H9 (cell line): ENCODE measurements at regions not wholly inside any gene's neighbourhood (a gene's known extent, or its start where the extent isn't known, plus 50 kb on each side); places are given as distances from the start of the nearest gene placed in this dataset.
A peak's percentile ranks its signal among the peaks of the same experiment; 100 is the strongest.

Experiments
- DNase-seq: peaks from one replicate; pipeline ENCODE4 v3.0.0-alpha.2; 2017
- H2AFZ ChIP-seq: one replicate; pipeline ENCODE4 v1.6.1; 2013; ENCODE audit warnings: mild to moderate bottlenecking, low read length, control low read depth, moderate library complexity
- H2AK5ac ChIP-seq: 2 replicates; pipeline ENCODE4 v1.6.1; 2013; ENCODE audit warnings: low read length, control low read depth, mixed read lengths; ENCODE audit not compliant: insufficient read length
- H2BK120ac ChIP-seq: one replicate; pipeline ENCODE4 v1.6.1; 2013; ENCODE audit warnings: low read depth, mild to moderate bottlenecking, low read length, control low read depth, inconsistent platforms; ENCODE audit not compliant: poor library complexity, severe bottlenecking
- H2BK12ac ChIP-seq: 2 replicates; pipeline ENCODE4 v1.6.1; 2013; ENCODE audit warnings: low read length, control low read depth, mixed read lengths, low read depth; ENCODE audit not compliant: insufficient read length
- H2BK15ac ChIP-seq: 2 replicates; pipeline ENCODE4 v1.6.1; 2013; ENCODE audit warnings: low read depth, low read length, control low read depth
- H2BK20ac ChIP-seq: one replicate; pipeline ENCODE4 v1.6.1; 2013; ENCODE audit warnings: low read depth, mild to moderate bottlenecking, low read length, control low read depth, inconsistent platforms; ENCODE audit not compliant: poor library complexity, severe bottlenecking
- H2BK5ac ChIP-seq: 2 replicates; pipeline ENCODE4 v1.6.1; 2013; ENCODE audit warnings: low read length, control low read depth, mixed read lengths; ENCODE audit not compliant: insufficient read length
- H3K14ac ChIP-seq: 2 replicates; pipeline ENCODE4 v1.6.1; 2013; ENCODE audit warnings: low read length, control low read depth; ENCODE audit not compliant: insufficient read depth
- H3K18ac ChIP-seq: 2 replicates; pipeline ENCODE4 v1.6.1; 2013; ENCODE audit warnings: low read depth, mild to moderate bottlenecking, mixed read lengths, low read length, control low read depth; ENCODE audit not compliant: insufficient read length
- H3K23ac ChIP-seq: 2 replicates; pipeline ENCODE4 v1.6.1; 2013; ENCODE audit warnings: low read length, control low read depth, mixed read lengths, low read depth; ENCODE audit not compliant: insufficient read length
- H3K23me2 ChIP-seq: 2 replicates; pipeline ENCODE4 v1.6.1; 2013; ENCODE audit warnings: low read depth, mild to moderate bottlenecking, mixed read lengths, low read length, control low read depth; ENCODE audit not compliant: insufficient read length, poor library complexity, severe bottlenecking
- H3K27ac ChIP-seq: 2 replicates; pipeline ENCODE4 v1.5.1; 2013; ENCODE audit warnings: low read length, control low read depth, mixed read lengths, low read depth; ENCODE audit not compliant: insufficient read length
- H3K27me3 ChIP-seq: 2 replicates; pipeline ENCODE4 v1.6.1; 2013; ENCODE audit warnings: low read length, control low read depth, inconsistent platforms; ENCODE audit not compliant: insufficient read depth
- H3K4ac ChIP-seq: 2 replicates; pipeline ENCODE4 v1.6.1; 2013; ENCODE audit warnings: low read depth, mild to moderate bottlenecking, control low read depth, inconsistent platforms, low read length, moderate library complexity
- H3K4me1 ChIP-seq: 2 replicates; pipeline ENCODE4 v1.6.1; 2013; ENCODE audit warnings: low read length, control low read depth, inconsistent platforms; ENCODE audit not compliant: insufficient read depth
- H3K4me2 ChIP-seq: 2 replicates; pipeline ENCODE4 v1.6.1; 2013; ENCODE audit warnings: low read length, control low read depth, mixed read lengths; ENCODE audit not compliant: insufficient read length, insufficient read depth
- H3K56ac ChIP-seq: 2 replicates; pipeline ENCODE4 v1.6.1; 2013; ENCODE audit warnings: low read depth, mild to moderate bottlenecking, mixed read lengths, low read length, control low read depth; ENCODE audit not compliant: insufficient read length
- H3K79me1 ChIP-seq: 2 replicates; pipeline ENCODE4 v1.6.1; 2013; ENCODE audit warnings: low read depth, mild to moderate bottlenecking, moderate library complexity, low read length, control low read depth, inconsistent platforms; ENCODE audit not compliant: insufficient read depth, poor library complexity, severe bottlenecking
- H3K79me2 ChIP-seq: 2 replicates; pipeline ENCODE4 v1.6.1; 2013; ENCODE audit warnings: low read length, control low read depth, inconsistent platforms; ENCODE audit not compliant: insufficient read depth
- H3K9ac ChIP-seq: 2 replicates; pipeline ENCODE4 v1.6.1; 2013; ENCODE audit warnings: low read length, control low read depth, mixed read lengths; ENCODE audit not compliant: insufficient read length; ENCODE audit errors: extremely low read depth
- H3K9me3 ChIP-seq: one replicate; pipeline ENCODE4 v1.6.1; 2013; ENCODE audit warnings: low read depth, low read length, inconsistent platforms; ENCODE audit not compliant: control insufficient read depth
- H3T11ph ChIP-seq: one replicate; pipeline ENCODE4 v1.6.1; 2013; ENCODE audit warnings: mild to moderate bottlenecking, low read length, control low read depth, inconsistent platforms
- H4K20me1 ChIP-seq: one replicate; pipeline ENCODE4 v1.6.1; 2013; ENCODE audit not compliant: control insufficient read depth, insufficient read length, insufficient read depth
- H4K5ac ChIP-seq: 2 replicates; pipeline ENCODE4 v1.6.1; 2013; ENCODE audit warnings: low read depth, mild to moderate bottlenecking, mixed read lengths, low read length, control low read depth; ENCODE audit not compliant: insufficient read length
- H4K8ac ChIP-seq: replicated peaks from 2 replicates; pipeline ENCODE4 v1.6.1; 2013; ENCODE audit warnings: low read length, control low read depth, mixed read lengths, low read depth; ENCODE audit not compliant: insufficient read length
- H4K91ac ChIP-seq: 2 replicates; pipeline ENCODE4 v1.6.1; 2013; ENCODE audit warnings: low read depth, mild to moderate bottlenecking, moderate library complexity, mixed read lengths, low read length, control low read depth; ENCODE audit not compliant: insufficient read length
- H3K27ac Mint-ChIP-seq, 3 experiments: 2 replicates in 2 of 3; 3 replicates in 1 of 3; pipeline ENCODE4 v1.8.0; 2020 to 2021; ENCODE audit warnings: mixed read lengths in 3 of 3, mild to moderate bottlenecking in 1 of 3, moderate library complexity in 1 of 3
- H3K27me3 Mint-ChIP-seq: 2 replicates; pipeline ENCODE4 v1.8.0; 2021; ENCODE audit warnings: low read depth, mild to moderate bottlenecking, moderate library complexity, mixed read lengths
- H3K36me3 Mint-ChIP-seq, 3 experiments: 2 replicates in 2 of 3; 3 replicates in 1 of 3; pipeline ENCODE4 v1.8.0; 2020 to 2021; ENCODE audit warnings: low read depth in 3 of 3, mixed read lengths in 3 of 3; ENCODE audit not compliant: insufficient read depth in 1 of 3
- H3K4me1 Mint-ChIP-seq, 2 experiments: 2 replicates each; pipeline ENCODE4 v1.8.0; 2020; ENCODE audit warnings: mixed read lengths in 2 of 2
- H3K4me3 Mint-ChIP-seq, 2 experiments: 2 replicates in 1 of 2; 3 replicates in 1 of 2; pipeline ENCODE4 v1.8.0; 2020 to 2021; ENCODE audit warnings: mild to moderate bottlenecking in 2 of 2, mixed read lengths in 2 of 2, moderate library complexity in 1 of 2
- H3K9me3 Mint-ChIP-seq, 2 experiments: 2 replicates in 1 of 2; 3 replicates in 1 of 2; pipeline ENCODE4 v1.8.0; 2020; ENCODE audit warnings: mild to moderate bottlenecking in 2 of 2, mixed read lengths in 2 of 2, moderate library complexity in 1 of 2
- WGBS: extraction: QIAGEN DNeasy Blood & Tissue Kit; methylation state at CpG from one replicate; pipeline ENCODE4 v1.1.7; 2013; ENCODE audit warnings: missing lambda C conversion rate, low lambda C conversion rate, mixed read lengths; ENCODE audit not compliant: insufficient read length; ENCODE audit errors: extremely low coverage; 5-methylcytosine and 5-hydroxymethylcytosine counted together
- TF ChIP-seq, protein P1 (sequence below): fragments of 200-600 bp; sonication (generic); conservative IDR thresholded peaks from 3 replicates; pipeline ENCODE4 v1.8.0; 2021; ENCODE audit warnings: antibody characterized with exemption, mild to moderate bottlenecking

DNA sequence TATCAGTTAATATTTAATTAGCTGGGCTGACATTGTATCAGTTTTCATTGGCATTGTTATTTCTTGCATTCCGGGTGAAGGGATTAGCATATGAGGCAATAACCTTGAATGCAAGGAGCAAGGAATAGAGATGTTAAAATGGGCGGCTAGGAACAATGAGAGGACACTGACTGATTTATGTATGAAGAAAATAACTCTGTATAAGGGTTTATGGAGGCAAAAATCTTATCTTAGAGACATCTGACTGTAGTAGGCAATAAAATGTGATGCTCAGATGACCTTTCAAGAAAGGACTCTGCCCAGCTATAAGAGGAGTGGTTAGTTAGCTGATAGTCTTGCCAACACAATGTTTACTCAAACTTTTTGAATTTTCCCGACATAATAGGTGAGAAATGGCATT is 158.3 kb downstream of the EFHB start:
- Histone ChIP-seq H3K79me1 (no peaks in the 10 kb centered on the region), H3K9ac (no peak overlapping the region), H2BK120ac (no peak overlapping the region), H2BK5ac (no peak overlapping the region), H3K4me2 (peak overlapping the region; percentile 46), H2BK12ac (no peak overlapping the region), H3K27ac (no peak overlapping the region), H4K8ac (no peak overlapping the region), H4K5ac (no peak overlapping the region), H3K9me3 (no peaks in the 10 kb centered on the region), H3K23ac (no peak overlapping the region), H3K79me2 (no peaks in the 10 kb centered on the region), H3K14ac (no peak overlapping the region), H2AK5ac (no peak overlapping the region), H2BK15ac (no peak overlapping the region), H4K91ac (no peak overlapping the region), H3K4ac (no peak overlapping the region), H2AFZ (no peak overlapping the region), H3K4me1 (peaks cover 8% of the 10 kb centered on the region), H3T11ph (no peak overlapping the region), H3K56ac (no peak overlapping the region), H3K27me3 (no peaks in the 10 kb centered on the region), H3K23me2 (no peaks in the 10 kb centered on the region), H4K20me1 (no peaks in the 10 kb centered on the region), H3K18ac (no peak overlapping the region), H2BK20ac (no peak overlapping the region)
- Mint-ChIP-seq H3K36me3 (peaks cover 0 to 3% (median 0%) of the 10 kb centered on the region in 3 experiments; a peak in 3 of 7 replicates), H3K4me3 (no peak overlapping the region), H3K27ac (peak overlapping the region; percentile 9 to 59 (median 59); a peak in 4 of 7 replicates), H3K4me1 (peaks cover 25 to 40% of the 10 kb centered on the region in 2 experiments), H3K27me3 (no peaks in the 10 kb centered on the region), H3K9me3 (peaks cover 3% of the 10 kb centered on the region in 2 experiments; a peak in 4 of 5 replicates)
- TF ChIP-seq, protein P1, sequence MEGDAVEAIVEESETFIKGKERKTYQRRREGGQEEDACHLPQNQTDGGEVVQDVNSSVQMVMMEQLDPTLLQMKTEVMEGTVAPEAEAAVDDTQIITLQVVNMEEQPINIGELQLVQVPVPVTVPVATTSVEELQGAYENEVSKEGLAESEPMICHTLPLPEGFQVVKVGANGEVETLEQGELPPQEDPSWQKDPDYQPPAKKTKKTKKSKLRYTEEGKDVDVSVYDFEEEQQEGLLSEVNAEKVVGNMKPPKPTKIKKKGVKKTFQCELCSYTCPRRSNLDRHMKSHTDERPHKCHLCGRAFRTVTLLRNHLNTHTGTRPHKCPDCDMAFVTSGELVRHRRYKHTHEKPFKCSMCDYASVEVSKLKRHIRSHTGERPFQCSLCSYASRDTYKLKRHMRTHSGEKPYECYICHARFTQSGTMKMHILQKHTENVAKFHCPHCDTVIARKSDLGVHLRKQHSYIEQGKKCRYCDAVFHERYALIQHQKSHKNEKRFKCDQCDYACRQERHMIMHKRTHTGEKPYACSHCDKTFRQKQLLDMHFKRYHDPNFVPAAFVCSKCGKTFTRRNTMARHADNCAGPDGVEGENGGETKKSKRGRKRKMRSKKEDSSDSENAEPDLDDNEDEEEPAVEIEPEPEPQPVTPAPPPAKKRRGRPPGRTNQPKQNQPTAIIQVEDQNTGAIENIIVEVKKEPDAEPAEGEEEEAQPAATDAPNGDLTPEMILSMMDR, result no peak
- WGBS, result no CpG with 5 or more reads among the region's 3 CpGs
- no peak for DNase-seq
